Glomerular visceral epithelial cell (primary cell): ENCODE measurements at regions not wholly inside any gene's neighbourhood (a gene's known extent, or its start where the extent isn't known, plus 50 kb on each side); places are given as distances from the start of the nearest gene placed in this dataset.

Source experiments
- DNase-seq: peaks from one replicate; pipeline ENCODE4 v3.0.0-alpha.2; 2016; ENCODE audit errors: extremely low spot score

DNA sequence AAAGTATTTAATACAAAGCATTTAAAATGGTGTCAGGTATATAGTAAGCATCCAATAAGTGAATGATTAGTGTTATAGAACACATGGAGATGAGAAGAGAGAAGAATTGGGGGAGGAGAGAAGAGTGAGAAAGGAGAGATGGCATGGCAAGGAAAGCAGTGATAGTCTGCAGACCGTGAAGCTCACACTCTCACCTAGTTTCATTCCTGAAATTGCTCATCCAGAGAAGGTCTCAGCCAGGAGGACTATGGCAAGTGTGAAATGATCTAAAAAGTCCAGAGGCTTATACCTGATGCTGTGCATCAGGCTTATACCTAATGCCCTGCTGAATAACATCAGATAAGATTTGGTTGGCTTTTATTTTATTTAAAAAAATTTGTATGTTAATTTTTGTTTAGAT lies 351.6 kb upstream of the KLF12 start:
- no peak for DNase-seq

- no peak for DNase-seq
These were observed 344.9 kb upstream of the KLF12 start for GRCh38 chr13:74479124-74479523.

GRCh38 chr13:74476788-74477187 lies 342.6 kb upstream of the KLF12 start:
- no peak for DNase-seq

GRCh38 chr13:74476365-74476764 lies 342.2 kb upstream of the KLF12 start:
- no peak for DNase-seq

DNA sequence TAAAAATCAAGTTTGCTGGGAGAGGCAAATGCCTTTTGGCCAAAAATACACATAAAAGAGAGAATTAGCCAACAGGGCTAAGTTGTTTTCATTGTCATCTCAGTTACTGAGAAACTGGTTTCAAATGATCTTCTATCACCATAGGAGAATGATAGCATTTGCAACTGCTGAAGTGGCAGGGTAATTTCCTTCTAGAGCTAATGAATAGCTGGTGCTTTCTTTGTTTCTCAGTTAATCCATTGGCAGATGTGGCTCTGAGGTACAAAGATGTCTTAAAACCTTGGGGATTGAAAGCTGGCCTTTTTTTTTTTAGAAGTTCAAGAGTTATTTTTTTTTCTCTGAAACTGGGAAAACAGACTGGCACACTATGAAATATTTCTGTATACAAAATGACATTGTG lies 332.7 kb upstream of the KLF12 start:
- DNase-seq: no peak

DNA sequence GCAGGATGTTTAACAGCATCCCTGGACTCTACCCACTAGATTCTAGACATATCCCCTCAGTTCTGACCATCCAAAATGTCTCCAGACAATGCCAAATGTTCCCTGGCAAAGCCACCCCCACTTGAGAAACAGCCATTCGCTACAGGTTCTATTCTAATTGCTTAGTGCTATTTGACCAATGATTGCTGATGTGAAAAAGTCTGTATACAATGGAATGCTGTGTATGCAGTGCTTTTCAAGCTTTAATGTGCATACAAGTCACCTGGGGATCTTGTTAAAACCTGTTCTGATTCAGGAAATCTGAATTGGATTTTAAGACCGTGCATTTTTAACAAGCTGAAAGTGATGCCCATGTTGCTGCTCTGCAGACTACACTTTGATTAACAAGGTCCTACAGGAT lies 331.8 kb upstream of the KLF12 start:
- no peak for DNase-seq

GRCh38 chr13:74465271-74465670 lies 331.1 kb upstream of the KLF12 start:
- DNase-seq: no peak

DNA sequence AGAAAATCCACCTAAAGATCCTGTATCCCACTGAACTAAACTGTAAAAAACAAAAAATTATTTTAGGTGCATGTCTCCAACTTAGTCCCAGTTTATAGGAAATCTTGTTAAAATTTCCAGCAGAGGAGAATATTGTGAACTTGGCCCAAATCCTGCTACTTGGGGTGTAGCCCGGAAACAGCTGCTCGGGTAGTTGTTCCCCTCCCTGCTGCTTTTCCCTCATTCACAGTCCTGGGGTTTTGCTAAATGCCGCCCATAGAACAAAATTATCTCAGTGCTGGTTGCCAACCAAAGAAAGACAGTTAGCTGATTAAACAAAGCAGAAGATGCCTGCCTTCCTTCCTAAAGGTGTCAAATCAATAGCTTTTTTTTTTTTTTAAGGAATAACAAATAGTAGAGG lies 330.5 kb upstream of the KLF12 start:
- no peak for DNase-seq

- DNase-seq: no peak
These were observed 326.8 kb upstream of the KLF12 start for GRCh38 chr13:74461011-74461410.

DNA sequence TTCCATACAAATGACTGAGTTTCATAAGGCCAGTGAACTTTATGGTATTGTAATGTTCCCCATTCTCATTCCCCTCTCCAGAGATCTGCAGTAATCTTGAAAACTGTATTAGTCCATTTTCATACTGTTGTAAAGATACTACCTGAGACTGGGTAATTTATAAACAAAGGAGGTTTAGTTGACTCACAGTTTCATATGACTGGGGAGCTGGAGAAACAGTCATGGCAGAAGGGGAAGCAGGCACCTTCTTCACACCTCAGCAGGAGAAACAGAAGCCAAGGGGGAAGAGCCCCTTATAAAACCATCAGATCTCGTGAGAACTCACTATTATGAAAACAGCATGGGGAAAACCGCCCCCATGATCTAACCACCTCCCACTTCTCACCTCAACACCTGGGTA lies 318.7 kb upstream of the KLF12 start:
- no peak for DNase-seq

GRCh38 chr13:74452176-74452575 lies 318.0 kb upstream of the KLF12 start:
- DNase-seq: no peak

DNA sequence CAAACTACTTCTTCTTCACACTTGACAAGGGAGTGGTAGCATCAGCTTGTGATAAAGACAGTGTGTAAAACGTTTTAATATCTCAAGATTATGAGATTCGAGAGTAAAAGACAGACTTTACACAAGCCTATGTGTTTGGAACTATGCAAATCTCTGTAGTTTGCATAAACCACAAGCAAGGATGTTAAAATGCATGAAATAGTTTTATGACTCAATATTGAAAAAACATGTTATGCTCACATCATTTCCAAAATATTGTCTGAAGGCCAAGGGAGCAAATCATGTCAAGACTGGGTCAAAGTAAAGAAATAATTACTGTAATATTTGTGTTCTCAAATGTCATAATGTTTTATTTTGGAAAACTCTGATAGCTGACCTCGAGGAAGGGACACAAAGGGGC lies 316.8 kb upstream of the KLF12 start:
- no peak for DNase-seq

DNA sequence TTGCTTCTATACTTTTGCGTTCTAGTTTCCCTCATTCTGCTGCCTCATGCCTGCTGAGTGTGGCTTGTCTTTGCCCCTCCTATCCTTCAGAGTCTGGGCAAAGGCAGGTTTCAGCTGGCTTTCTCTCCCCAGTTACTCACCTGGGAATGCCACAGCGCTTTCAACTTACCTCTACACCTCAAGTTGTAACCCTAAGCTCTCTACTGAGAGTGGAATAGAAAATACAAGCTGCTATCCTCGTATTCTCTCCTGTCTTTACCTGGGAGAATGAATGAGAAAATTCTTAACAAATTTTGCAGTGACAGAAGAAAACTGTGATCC lies 316.3 kb upstream of the KLF12 start:
- no peak for DNase-seq

GRCh38 chr13:74449811-74450524 lies 315.8 kb upstream of the KLF12 start:
- no peak for DNase-seq

DNA sequence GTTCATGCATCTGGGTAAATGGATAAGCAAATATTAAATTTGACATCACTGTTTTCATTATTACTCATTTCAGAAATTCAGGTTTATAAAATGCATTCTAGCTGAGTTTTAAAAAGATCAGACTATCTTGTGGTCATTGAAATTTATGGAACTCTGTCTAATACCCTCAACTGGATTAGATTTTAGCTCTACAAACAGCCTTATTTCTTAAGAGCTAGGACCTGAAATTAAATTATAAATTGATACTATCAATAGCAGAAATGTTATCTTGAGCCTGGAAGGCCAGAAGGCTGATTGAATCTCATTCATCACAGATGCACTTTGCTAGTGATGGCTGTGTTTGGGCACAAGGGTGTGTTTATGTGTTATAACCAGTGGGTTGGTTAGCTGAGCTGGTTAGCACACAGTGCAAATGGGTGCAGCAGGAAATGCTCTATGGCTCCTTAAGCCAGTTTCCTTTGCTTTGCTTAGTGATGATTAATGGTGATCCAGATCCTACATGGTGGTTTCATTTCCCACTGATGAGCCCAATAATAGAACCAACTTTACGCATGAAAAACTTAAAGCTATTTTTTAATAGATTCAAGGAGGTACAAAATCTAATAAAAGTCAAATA lies 310.8 kb upstream of the KLF12 start:
- peak; percentile 12 for DNase-seq

DNA sequence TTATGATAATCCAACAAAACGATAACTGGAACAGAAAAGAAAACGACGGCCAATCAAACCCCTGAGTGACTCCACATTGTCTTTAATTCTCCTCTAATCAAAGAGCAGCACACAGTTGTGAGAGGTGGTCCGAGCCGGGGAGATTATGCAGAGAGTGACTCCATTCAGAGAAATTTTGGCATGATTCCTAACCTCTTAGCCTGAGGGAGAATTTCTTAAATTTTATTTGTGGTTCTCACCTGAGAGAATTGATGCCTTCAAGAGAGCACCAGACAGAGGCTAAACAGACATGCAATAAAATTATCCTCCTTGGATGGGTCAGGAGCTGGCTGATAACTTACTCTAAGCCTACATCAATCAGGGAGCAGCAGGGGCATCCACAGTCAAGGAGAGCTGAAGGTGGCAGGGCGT lies 310.0 kb upstream of the KLF12 start:
- peak; percentile 11 for DNase-seq

DNA sequence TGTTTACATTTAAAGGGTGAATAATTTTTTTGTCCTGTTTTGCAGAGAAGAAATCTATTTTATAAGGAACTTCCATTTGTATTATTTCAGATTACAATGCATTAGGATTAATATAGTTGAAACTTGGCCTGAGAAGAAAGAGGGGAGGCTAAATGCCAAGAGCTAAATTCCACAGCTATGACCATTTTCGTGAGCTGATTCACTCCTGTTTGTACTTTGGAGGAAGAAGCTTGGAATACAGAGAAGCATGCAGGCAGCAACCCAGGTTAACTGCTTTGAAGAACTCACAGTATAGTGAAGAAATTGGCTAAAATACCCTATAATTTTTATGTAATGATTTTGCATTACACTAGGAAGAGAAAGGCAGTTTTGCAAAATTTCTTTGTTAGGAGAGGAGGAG lies 309.4 kb upstream of the KLF12 start:
- DNase-seq: peak; percentile 55

GRCh38 chr13:74442751-74443150 lies 308.5 kb upstream of the KLF12 start:
- no peak for DNase-seq

GRCh38 chr13:74438901-74439300 lies 304.7 kb upstream of the KLF12 start:
- DNase-seq: no peak

DNA sequence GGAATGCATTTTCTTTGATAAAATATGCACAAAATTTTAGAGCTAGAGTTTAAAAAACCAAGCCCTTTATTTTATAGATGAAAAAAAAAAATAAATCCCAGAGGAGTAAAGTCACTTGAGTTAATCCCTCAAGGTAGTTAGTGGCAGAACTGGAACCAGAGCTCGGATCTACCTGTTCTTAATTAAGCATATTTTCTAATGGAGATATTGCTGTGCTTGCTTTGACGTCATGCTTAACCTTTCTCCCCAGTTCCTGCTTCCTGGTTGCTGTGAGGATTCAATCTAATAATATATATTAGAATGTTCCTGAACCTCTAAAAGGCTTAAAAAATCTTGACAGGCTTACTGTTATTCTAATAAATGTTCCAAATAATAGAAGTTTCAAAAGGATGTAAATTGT lies 300.6 kb upstream of the KLF12 start:
- no peak for DNase-seq

GRCh38 chr13:74424455-74424854 lies 290.3 kb upstream of the KLF12 start:
- DNase-seq: no peak

DNA sequence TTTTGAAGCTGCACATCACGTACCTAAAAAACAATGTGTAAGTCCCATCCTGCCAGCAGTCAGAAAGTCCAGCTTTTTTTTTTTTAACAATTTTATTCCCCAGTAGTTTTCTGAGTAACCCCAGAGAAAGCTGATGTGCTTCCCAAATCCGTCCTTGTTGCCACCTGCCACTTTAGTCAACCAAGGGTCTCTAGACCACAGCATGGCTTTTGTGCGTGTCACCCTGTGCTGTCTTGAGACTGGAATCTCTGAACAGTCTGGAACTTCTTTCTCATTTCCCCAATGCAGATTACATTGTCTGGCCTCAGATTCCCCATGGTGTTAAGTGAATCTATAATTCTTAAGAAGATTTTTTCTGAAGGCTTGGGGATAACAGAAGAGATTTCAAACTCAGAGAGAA lies 289.2 kb upstream of the KLF12 start:
- no peak for DNase-seq

DNA sequence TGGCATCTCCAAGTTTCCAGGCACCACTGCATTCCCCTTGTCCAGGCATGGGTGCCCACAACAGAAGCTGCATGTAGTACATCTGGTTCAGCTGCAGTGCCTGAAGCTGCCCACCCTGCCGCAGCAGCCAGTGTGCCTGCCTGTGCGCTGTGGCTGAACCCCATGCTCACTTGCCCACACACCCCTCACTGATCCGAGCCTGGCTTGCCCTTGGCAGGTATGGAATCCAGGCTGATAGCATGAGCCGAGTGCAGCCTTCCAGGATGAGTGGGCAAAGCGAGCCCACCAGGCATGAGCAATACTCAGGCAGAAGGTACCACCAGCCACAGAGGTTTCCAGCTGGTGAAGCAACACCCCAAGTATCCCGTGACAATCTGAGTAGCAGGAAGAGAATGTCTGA lies 280.3 kb upstream of the KLF12 start:
- no peak for DNase-seq

- DNase-seq: no peak
These were observed 279.3 kb upstream of the KLF12 start for GRCh38 chr13:74413482-74413881.
